WTC11 (cell line): ENCODE measurements at regions not wholly inside any gene's neighbourhood (a gene's known extent, or its start where the extent isn't known, plus 50 kb on each side); places are given as distances from the start of the nearest gene placed in this dataset.

Source experiments
- ATAC-seq: fragments of 200-7000 bp; cut with Tn5 transposase; 2 replicates; pipeline ENCODE4 v1.10.0; 2021; ENCODE audit warnings: mild to moderate bottlenecking, moderate library complexity
- CTCF ChIA-PET: fragments of 300-600 bp; sonication (Branson Sonifier 250); formaldehyde crosslinking; loops from one replicate; lab custom pipeline; 2021; ENCODE audit warnings: antibody characterized with exemption; lab: Charles Lee
- POLR2A ChIA-PET: fragments of 350-600 bp; sonication (Branson Sonifier 250); formaldehyde crosslinking; loops from one replicate; lab custom pipeline; 2021; ENCODE audit warnings: antibody characterized with exemption; lab: Charles Lee
- DNase-seq: peaks from one replicate; pipeline ENCODE4 v3.0.0; 2021; ENCODE audit warnings: low spot score
- H3K27ac Mint-ChIP-seq: 2 replicates; pipeline ENCODE4 v1.8.0; 2021; ENCODE audit warnings: mixed read lengths
- H3K27me3 Mint-ChIP-seq: 2 replicates; pipeline ENCODE4 v1.8.0; 2021; ENCODE audit warnings: low read depth, mild to moderate bottlenecking, moderate library complexity, mixed read lengths
- H3K36me3 Mint-ChIP-seq: 2 replicates; pipeline ENCODE4 v1.8.0; 2021; ENCODE audit warnings: mixed read lengths
- H3K4me1 Mint-ChIP-seq: 2 replicates; pipeline ENCODE4 v1.8.0; 2022; ENCODE audit warnings: mixed read lengths
- H3K4me3 Mint-ChIP-seq: 2 replicates; pipeline ENCODE4 v1.8.0; 2021; ENCODE audit warnings: mild to moderate bottlenecking, moderate library complexity, mixed read lengths
- H3K9me3 Mint-ChIP-seq: 2 replicates; pipeline ENCODE4 v1.8.0; 2021; ENCODE audit warnings: mixed read lengths
- CBFB ChIP-seq: sonication (generic); formaldehyde crosslinking; IDR thresholded peaks from 2 replicates; pipeline ENCODE4 v1.8.1; 2022; ENCODE audit warnings: mild to moderate bottlenecking, low read depth, missing genetic modification reagents
- ETV6 ChIP-seq: sonication (generic); formaldehyde crosslinking; IDR thresholded peaks from 2 replicates; pipeline ENCODE4 v1.8.1; 2022; ENCODE audit warnings: mild to moderate bottlenecking, missing genetic modification reagents
- FOXJ3 ChIP-seq: sonication (generic); formaldehyde crosslinking; IDR thresholded peaks from 2 replicates; pipeline ENCODE4 v1.9.0; 2021; ENCODE audit warnings: missing genetic modification reagents, mild to moderate bottlenecking, borderline replicate concordance
- FOXP1 ChIP-seq: sonication (generic); formaldehyde crosslinking; IDR thresholded peaks from 2 replicates; pipeline ENCODE4 v1.8.0; 2022; ENCODE audit warnings: missing genetic modification reagents, mild to moderate bottlenecking, moderate library complexity, borderline replicate concordance
- GABPB1 ChIP-seq: sonication (generic); formaldehyde crosslinking; IDR thresholded peaks from 2 replicates; pipeline ENCODE4 v1.8.1; 2023; ENCODE audit warnings: mild to moderate bottlenecking, missing genetic modification reagents
- IRF2 ChIP-seq: sonication (generic); formaldehyde crosslinking; IDR thresholded peaks from 2 replicates; pipeline ENCODE4 v1.8.0; 2022; ENCODE audit warnings: low read depth, missing genetic modification reagents, borderline replicate concordance
- JUN ChIP-seq: sonication (generic); formaldehyde crosslinking; IDR thresholded peaks from 2 replicates; pipeline ENCODE4 v1.8.0; 2023; ENCODE audit warnings: mild to moderate bottlenecking, missing genetic modification reagents
- SMAD4 ChIP-seq: sonication (generic); formaldehyde crosslinking; IDR thresholded peaks from 2 replicates; pipeline ENCODE4 v1.8.0; 2022; ENCODE audit warnings: mild to moderate bottlenecking, missing genetic modification reagents
- SP1 ChIP-seq: sonication (generic); formaldehyde crosslinking; conservative IDR thresholded peaks from 2 replicates; pipeline ENCODE4 v1.8.1; 2022; ENCODE audit warnings: missing genetic modification reagents
- TP53 ChIP-seq: sonication (generic); formaldehyde crosslinking; IDR thresholded peaks from 2 replicates; pipeline ENCODE4 v1.8.1; 2023; ENCODE audit warnings: mild to moderate bottlenecking, missing genetic modification reagents
- ZNF396 ChIP-seq: fragments of 250-450 bp; sonication (Bioruptor Pico); IDR thresholded peaks from 2 replicates; pipeline ENCODE4 v1.8.0; 2021; ENCODE audit warnings: mild to moderate bottlenecking, moderate library complexity, borderline replicate concordance
- ZNF416 ChIP-seq: fragments of 250-450 bp; sonication (Bioruptor Pico); IDR thresholded peaks from 2 replicates; pipeline ENCODE4 v1.9.0; 2021; ENCODE audit warnings: mild to moderate bottlenecking, inconsistent platforms
- ZNF671 ChIP-seq: fragments of 250-450 bp; sonication (Bioruptor Pico); IDR thresholded peaks from 2 replicates; pipeline ENCODE4 v1.8.0; 2021; ENCODE audit warnings: mild to moderate bottlenecking
- TF ChIP-seq, protein P1 (sequence below): fragments of 250-450 bp; sonication (Bioruptor Pico); IDR thresholded peaks from 2 replicates; pipeline ENCODE4 v1.9.0; 2021; ENCODE audit warnings: mild to moderate bottlenecking
- TF ChIP-seq, protein P2 (sequence below): fragments of 250-450 bp; sonication (Bioruptor Pico); IDR thresholded peaks from 2 replicates; pipeline ENCODE4 v1.8.0; 2021; ENCODE audit warnings: mild to moderate bottlenecking
- TF ChIP-seq, protein P3 (sequence below): sonication (generic); formaldehyde crosslinking; IDR thresholded peaks from 2 replicates; pipeline ENCODE4 v1.8.1; 2023; ENCODE audit warnings: mild to moderate bottlenecking, missing genetic modification reagents, moderate library complexity
- TF ChIP-seq, protein P4 (sequence below): sonication (generic); formaldehyde crosslinking; IDR thresholded peaks from 2 replicates; pipeline ENCODE4 v1.8.1; 2022; ENCODE audit warnings: mild to moderate bottlenecking, moderate library complexity, missing genetic modification reagents
- TF ChIP-seq, protein P5 (sequence below): sonication (generic); formaldehyde crosslinking; IDR thresholded peaks from 2 replicates; pipeline ENCODE4 v1.8.1; 2022; ENCODE audit warnings: low read depth, missing genetic modification reagents, borderline replicate concordance
- TF ChIP-seq, protein P6 (sequence below): sonication (generic); formaldehyde crosslinking; conservative IDR thresholded peaks from 2 replicates; pipeline ENCODE4 v1.8.1; 2023; ENCODE audit warnings: mild to moderate bottlenecking, low read depth, missing genetic modification reagents, moderate library complexity
- TF ChIP-seq, protein P7 (sequence below): fragments of 250-450 bp; sonication (Bioruptor Pico); IDR thresholded peaks from 2 replicates; pipeline ENCODE4 v1.9.0; 2021; ENCODE audit warnings: mild to moderate bottlenecking
- TF ChIP-seq, protein P8 (sequence below): sonication (generic); formaldehyde crosslinking; IDR thresholded peaks from 2 replicates; pipeline ENCODE4 v1.8.1; 2023; ENCODE audit warnings: mild to moderate bottlenecking, missing genetic modification reagents, moderate library complexity

DNA sequence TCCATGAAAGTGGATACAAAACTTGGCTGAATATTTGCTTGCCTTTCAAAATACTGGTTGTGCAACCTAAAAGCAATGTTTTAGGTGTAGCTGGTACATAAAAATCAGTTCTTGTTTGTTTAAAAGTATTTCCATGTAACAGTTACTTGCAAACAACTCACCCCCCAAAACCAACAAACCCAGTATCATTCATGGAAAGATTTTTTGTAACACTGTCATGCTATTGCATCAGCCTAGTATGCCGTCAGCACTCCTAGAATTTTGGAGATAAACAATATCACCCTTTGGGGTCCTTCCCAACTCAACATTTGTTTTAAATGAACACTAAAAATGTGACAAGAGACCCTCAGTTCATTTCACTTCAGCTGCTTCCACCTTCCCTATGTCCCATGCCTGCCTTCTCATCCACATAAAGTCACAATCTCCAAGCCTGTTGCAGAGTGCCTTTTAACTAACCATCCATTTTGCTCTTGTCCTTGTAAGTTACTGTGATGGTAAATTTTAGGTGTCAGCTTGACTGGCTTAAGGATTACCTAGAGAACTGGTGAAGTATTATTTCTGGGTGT, 425.3 kb downstream of the DUSP10 start:
- ChIA-PET POLR2A (no interaction called here), CTCF (no interaction called here)
- H3K36me3 Mint-ChIP-seq, result no peaks in the 10 kb centered on the region
- no peaks in the 10 kb centered on the region for H3K27me3 Mint-ChIP-seq
- no peaks in the 10 kb centered on the region; the same call in 1 of the 2 replicates for H3K4me1 Mint-ChIP-seq
- no peak overlapping the region for H3K27ac Mint-ChIP-seq
- ATAC-seq (no peak), DNase-seq (no peak)
- H3K9me3 Mint-ChIP-seq, result no peaks in the 10 kb centered on the region
- H3K4me3 Mint-ChIP-seq, result no peak overlapping the region
- TF ChIP-seq IRF2, result no peak
- peak; percentile 47; the same call in 1 of the 2 replicates for TF ChIP-seq GABPB1 (CRISPR knock-in tag)
- TF ChIP-seq, protein P1, sequence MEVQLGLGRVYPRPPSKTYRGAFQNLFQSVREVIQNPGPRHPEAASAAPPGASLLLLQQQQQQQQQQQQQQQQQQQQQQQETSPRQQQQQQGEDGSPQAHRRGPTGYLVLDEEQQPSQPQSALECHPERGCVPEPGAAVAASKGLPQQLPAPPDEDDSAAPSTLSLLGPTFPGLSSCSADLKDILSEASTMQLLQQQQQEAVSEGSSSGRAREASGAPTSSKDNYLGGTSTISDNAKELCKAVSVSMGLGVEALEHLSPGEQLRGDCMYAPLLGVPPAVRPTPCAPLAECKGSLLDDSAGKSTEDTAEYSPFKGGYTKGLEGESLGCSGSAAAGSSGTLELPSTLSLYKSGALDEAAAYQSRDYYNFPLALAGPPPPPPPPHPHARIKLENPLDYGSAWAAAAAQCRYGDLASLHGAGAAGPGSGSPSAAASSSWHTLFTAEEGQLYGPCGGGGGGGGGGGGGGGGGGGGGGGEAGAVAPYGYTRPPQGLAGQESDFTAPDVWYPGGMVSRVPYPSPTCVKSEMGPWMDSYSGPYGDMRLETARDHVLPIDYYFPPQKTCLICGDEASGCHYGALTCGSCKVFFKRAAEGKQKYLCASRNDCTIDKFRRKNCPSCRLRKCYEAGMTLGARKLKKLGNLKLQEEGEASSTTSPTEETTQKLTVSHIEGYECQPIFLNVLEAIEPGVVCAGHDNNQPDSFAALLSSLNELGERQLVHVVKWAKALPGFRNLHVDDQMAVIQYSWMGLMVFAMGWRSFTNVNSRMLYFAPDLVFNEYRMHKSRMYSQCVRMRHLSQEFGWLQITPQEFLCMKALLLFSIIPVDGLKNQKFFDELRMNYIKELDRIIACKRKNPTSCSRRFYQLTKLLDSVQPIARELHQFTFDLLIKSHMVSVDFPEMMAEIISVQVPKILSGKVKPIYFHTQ (CRISPR knock-in tag), result no peak

DNA sequence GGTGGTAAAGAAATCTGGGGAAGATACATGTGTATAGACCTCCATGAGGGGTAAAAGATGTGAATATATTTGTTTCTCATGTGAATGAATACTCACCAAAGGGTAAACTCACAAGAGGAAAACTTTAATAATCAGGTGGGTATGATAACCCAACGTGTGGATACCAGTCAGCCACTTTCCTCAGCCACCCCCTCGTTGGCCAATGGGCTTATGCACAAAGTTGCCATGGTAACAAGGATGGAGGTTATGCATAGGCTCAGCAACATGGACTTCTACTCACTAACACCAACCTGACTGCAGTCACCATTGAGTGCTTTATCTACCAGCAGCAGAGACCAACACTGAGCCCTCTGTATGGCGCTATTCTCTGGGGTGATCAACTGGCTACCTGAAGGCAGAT, 424.4 kb downstream of the DUSP10 start:
- no peak for TF ChIP-seq ZNF671 (CRISPR knock-in tag)
- TF ChIP-seq, protein P2, sequence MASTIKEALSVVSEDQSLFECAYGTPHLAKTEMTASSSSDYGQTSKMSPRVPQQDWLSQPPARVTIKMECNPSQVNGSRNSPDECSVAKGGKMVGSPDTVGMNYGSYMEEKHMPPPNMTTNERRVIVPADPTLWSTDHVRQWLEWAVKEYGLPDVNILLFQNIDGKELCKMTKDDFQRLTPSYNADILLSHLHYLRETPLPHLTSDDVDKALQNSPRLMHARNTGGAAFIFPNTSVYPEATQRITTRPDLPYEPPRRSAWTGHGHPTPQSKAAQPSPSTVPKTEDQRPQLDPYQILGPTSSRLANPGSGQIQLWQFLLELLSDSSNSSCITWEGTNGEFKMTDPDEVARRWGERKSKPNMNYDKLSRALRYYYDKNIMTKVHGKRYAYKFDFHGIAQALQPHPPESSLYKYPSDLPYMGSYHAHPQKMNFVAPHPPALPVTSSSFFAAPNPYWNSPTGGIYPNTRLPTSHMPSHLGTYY (CRISPR knock-in tag), result no peak
- no peak for TF ChIP-seq FOXJ3 (CRISPR knock-in tag)
- TF ChIP-seq, protein P3, sequence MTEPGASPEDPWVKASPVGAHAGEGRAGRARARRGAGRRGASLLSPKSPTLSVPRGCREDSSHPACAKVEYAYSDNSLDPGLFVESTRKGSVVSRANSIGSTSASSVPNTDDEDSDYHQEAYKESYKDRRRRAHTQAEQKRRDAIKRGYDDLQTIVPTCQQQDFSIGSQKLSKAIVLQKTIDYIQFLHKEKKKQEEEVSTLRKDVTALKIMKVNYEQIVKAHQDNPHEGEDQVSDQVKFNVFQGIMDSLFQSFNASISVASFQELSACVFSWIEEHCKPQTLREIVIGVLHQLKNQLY (CRISPR knock-in tag), result no peak
- no peak for TF ChIP-seq JUN (CRISPR knock-in tag)
- no peak for TF ChIP-seq ZNF416 (CRISPR knock-in tag)
- H3K36me3 Mint-ChIP-seq, result no peaks in the 10 kb centered on the region
- POLR2A ChIA-PET, result no interaction called here
- no peak overlapping the region for H3K27ac Mint-ChIP-seq
- H3K4me3 Mint-ChIP-seq, result no peak overlapping the region
- no peaks in the 10 kb centered on the region for H3K27me3 Mint-ChIP-seq
- ATAC-seq, result no peak
- no peak for DNase-seq
- no peaks in the 10 kb centered on the region for H3K9me3 Mint-ChIP-seq
- no peaks in the 10 kb centered on the region; the same call in 1 of the 2 replicates for H3K4me1 Mint-ChIP-seq
- CTCF ChIA-PET, result no interaction called here

DNA sequence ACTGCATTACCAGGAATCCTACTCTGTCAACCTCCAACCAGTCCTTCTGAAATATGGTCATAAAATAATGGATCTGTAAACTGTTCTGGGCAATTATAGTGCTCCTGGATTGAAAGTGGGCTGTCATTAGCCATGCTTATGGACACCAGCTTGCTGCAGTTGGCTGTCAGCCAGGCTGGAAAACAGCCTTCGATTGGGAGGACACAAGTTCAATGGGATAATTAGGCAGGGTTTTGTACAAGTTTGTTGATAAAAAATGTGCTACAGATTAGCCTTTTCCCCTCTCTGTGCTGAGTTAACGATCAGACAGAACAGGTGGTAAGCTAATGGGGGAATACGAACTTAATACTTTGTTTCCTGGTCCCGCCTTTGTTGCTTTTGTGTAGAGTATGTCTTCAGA, 413.9 kb downstream of the DUSP10 start:
- no peak overlapping the region for H3K27ac Mint-ChIP-seq
- peaks cover 20% of the 10 kb centered on the region for H3K9me3 Mint-ChIP-seq
- TF ChIP-seq FOXP1 (CRISPR knock-in tag) (no peak), SMAD4 (CRISPR knock-in tag) (no peak), SP1 (CRISPR knock-in tag) (no peak), ETV6 (CRISPR knock-in tag) (no peak), CBFB (no peak), TP53 (CRISPR knock-in tag) (no peak), ZNF396 (no peak)
- TF ChIP-seq, protein P4, sequence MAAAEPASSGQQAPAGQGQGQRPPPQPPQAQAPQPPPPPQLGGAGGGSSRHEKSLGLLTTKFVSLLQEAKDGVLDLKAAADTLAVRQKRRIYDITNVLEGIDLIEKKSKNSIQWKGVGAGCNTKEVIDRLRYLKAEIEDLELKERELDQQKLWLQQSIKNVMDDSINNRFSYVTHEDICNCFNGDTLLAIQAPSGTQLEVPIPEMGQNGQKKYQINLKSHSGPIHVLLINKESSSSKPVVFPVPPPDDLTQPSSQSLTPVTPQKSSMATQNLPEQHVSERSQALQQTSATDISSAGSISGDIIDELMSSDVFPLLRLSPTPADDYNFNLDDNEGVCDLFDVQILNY, result no peak
- TF ChIP-seq, protein P5, sequence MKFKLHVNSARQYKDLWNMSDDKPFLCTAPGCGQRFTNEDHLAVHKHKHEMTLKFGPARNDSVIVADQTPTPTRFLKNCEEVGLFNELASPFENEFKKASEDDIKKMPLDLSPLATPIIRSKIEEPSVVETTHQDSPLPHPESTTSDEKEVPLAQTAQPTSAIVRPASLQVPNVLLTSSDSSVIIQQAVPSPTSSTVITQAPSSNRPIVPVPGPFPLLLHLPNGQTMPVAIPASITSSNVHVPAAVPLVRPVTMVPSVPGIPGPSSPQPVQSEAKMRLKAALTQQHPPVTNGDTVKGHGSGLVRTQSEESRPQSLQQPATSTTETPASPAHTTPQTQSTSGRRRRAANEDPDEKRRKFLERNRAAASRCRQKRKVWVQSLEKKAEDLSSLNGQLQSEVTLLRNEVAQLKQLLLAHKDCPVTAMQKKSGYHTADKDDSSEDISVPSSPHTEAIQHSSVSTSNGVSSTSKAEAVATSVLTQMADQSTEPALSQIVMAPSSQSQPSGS, result no peak
- TF ChIP-seq, protein P6, sequence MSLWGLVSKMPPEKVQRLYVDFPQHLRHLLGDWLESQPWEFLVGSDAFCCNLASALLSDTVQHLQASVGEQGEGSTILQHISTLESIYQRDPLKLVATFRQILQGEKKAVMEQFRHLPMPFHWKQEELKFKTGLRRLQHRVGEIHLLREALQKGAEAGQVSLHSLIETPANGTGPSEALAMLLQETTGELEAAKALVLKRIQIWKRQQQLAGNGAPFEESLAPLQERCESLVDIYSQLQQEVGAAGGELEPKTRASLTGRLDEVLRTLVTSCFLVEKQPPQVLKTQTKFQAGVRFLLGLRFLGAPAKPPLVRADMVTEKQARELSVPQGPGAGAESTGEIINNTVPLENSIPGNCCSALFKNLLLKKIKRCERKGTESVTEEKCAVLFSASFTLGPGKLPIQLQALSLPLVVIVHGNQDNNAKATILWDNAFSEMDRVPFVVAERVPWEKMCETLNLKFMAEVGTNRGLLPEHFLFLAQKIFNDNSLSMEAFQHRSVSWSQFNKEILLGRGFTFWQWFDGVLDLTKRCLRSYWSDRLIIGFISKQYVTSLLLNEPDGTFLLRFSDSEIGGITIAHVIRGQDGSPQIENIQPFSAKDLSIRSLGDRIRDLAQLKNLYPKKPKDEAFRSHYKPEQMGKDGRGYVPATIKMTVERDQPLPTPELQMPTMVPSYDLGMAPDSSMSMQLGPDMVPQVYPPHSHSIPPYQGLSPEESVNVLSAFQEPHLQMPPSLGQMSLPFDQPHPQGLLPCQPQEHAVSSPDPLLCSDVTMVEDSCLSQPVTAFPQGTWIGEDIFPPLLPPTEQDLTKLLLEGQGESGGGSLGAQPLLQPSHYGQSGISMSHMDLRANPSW (CRISPR knock-in tag), result no peak
- TF ChIP-seq, protein P7, sequence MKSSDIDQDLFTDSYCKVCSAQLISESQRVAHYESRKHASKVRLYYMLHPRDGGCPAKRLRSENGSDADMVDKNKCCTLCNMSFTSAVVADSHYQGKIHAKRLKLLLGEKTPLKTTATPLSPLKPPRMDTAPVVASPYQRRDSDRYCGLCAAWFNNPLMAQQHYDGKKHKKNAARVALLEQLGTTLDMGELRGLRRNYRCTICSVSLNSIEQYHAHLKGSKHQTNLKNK (CRISPR knock-in tag), result no peak
- TF ChIP-seq, protein P8, sequence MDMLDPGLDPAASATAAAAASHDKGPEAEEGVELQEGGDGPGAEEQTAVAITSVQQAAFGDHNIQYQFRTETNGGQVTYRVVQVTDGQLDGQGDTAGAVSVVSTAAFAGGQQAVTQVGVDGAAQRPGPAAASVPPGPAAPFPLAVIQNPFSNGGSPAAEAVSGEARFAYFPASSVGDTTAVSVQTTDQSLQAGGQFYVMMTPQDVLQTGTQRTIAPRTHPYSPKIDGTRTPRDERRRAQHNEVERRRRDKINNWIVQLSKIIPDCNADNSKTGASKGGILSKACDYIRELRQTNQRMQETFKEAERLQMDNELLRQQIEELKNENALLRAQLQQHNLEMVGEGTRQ, result no peak
- no peaks in the 10 kb centered on the region for H3K27me3 Mint-ChIP-seq
- H3K4me1 Mint-ChIP-seq, result 0 out of 2 replicates have a peak, but pooled peaks cover 3% of the 10 kb centered on the region
- POLR2A ChIA-PET, result no interaction called here
- no peak overlapping the region for H3K4me3 Mint-ChIP-seq
- CTCF ChIA-PET, result no interaction called here
- ATAC-seq (no peak), DNase-seq (no peak)
- peaks cover 13% of the 10 kb centered on the region for H3K36me3 Mint-ChIP-seq
